Fibroblast of peridontal ligament (primary cell): ENCODE measurements at regions not wholly inside any gene's neighbourhood (a gene's known extent, or its start where the extent isn't known, plus 50 kb on each side); places are given as distances from the start of the nearest gene placed in this dataset.
"Not testable (repeated sequence)": the region's sequence is repeated elsewhere in the genome, so short reads cannot be mapped to it uniquely, and the experiment has no call there.

ENCODE experiments used
- DNase-seq: peaks from one replicate; pipeline ENCODE4 v3.0.0-alpha.2; 2010; ENCODE audit errors: extremely low read depth

GRCh38 chr1:187714470-187714869, 885.7 kb downstream of the PLA2G4A start:
- no peak for DNase-seq

GRCh38 chr1:187715483-187715882, 886.7 kb downstream of the PLA2G4A start:
- DNase-seq = peak; percentile 15

- no peak for DNase-seq
Observed at GRCh38 chr1:187716160-187716559, 887.4 kb downstream of the PLA2G4A start.

GRCh38 chr1:187718527-187718926, 889.8 kb downstream of the PLA2G4A start:
- no peak for DNase-seq

GRCh38 chr1:187721216-187721615, 892.5 kb downstream of the PLA2G4A start:
- no peak for DNase-seq

- DNase-seq = no peak
Observed at GRCh38 chr1:187725216-187725615, 896.5 kb downstream of the PLA2G4A start.

GRCh38 chr1:187733232-187733631, 904.5 kb downstream of the PLA2G4A start:
- DNase-seq = no peak

GRCh38 chr1:187734427-187734826, 905.7 kb downstream of the PLA2G4A start:
- no peak for DNase-seq

GRCh38 chr1:187744665-187745064, 915.9 kb downstream of the PLA2G4A start:
- no peak for DNase-seq

- DNase-seq = no peak
Observed at GRCh38 chr1:187755536-187755935, 926.8 kb downstream of the PLA2G4A start.

- DNase-seq = not testable (repeated sequence)
Observed at GRCh38 chr1:187756684-187757083, 927.9 kb downstream of the PLA2G4A start.

GRCh38 chr1:187759825-187760333, 931.1 kb downstream of the PLA2G4A start:
- DNase-seq = no peak

GRCh38 chr1:187762118-187762517, 933.4 kb downstream of the PLA2G4A start:
- DNase-seq = peak; percentile 49

- DNase-seq = no peak
Observed at GRCh38 chr1:187763465-187763864, 934.7 kb downstream of the PLA2G4A start.

- DNase-seq = no peak
Observed at GRCh38 chr1:187763976-187764375, 935.2 kb downstream of the PLA2G4A start.

- DNase-seq = no peak
Observed at GRCh38 chr1:187771396-187771795, 942.6 kb downstream of the PLA2G4A start.

GRCh38 chr1:187773168-187773567, 944.4 kb downstream of the PLA2G4A start:
- no peak for DNase-seq

- no peak for DNase-seq
Observed at GRCh38 chr1:187787736-187788135, 959.0 kb downstream of the PLA2G4A start.

- no peak for DNase-seq
Observed at GRCh38 chr1:187788718-187789117, 960.0 kb downstream of the PLA2G4A start.

GRCh38 chr1:187790724-187791123, 962.0 kb downstream of the PLA2G4A start:
- DNase-seq = no peak

- DNase-seq = peak; percentile 12
Observed at GRCh38 chr1:187794561-187794960, 965.8 kb downstream of the PLA2G4A start.

- no peak for DNase-seq
Observed at GRCh38 chr1:187809549-187809948, 980.8 kb downstream of the PLA2G4A start.

- no peak for DNase-seq
Observed at GRCh38 chr1:187816646-187817045, 987.9 kb downstream of the PLA2G4A start.

GRCh38 chr1:187817782-187818181, 989.0 kb downstream of the PLA2G4A start:
- DNase-seq = no peak
